HPDE6-E6E7 (cell line): ENCODE measurements at regions not wholly inside any gene's neighbourhood (a gene's known extent, or its start where the extent isn't known, plus 50 kb on each side); places are given as distances from the start of the nearest gene placed in this dataset.
"Not testable (repeated sequence)": the region's sequence is repeated elsewhere in the genome, so short reads cannot be mapped to it uniquely, and the experiment has no call there.

ENCODE experiments used
- DNase-seq: peaks from one replicate; pipeline ENCODE4 v3.0.0; 2011; ENCODE audit warnings: missing footprints; ENCODE audit errors: extremely low spot score

DNA sequence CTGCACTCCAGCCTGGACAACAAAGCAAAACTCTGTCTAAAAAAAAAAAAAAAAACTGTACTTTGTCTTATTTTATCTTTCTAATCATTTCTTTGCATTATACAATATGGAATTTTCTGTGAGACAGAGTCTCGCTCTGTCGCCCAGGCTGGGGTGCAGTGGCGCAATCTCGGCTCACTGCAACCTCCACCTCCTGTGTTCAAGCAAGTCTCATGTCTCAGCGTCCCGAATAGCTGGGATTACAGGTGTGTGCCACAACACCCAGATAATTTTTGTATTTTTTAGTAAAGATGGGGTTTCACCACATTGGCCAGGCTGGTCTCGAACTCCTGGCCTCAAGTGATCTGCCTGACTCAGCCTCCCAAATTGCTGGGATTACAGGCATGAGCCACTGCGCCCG is 90.0 kb downstream of the MRPL14 start:
- not testable (repeated sequence) for DNase-seq

DNA sequence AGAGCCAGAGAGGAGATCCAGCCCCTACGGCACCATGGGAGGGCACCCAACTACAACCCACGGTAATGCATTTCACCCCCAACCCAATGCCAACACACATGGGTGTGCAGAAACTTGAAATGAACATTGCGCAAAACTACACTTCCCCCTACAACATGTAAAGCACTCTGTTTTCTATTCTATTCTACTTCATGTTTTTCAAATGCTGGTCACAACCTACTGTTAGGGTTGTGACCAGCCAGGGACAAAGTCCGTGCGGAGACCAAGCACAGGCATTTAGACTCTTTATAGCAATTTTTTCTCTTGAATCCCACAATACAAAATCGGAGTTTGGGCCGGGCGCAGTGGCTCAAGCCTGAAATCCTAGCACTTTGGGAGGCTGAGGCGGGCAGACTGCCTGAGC is 90.6 kb downstream of the MRPL14 start:
- no peak for DNase-seq

DNA sequence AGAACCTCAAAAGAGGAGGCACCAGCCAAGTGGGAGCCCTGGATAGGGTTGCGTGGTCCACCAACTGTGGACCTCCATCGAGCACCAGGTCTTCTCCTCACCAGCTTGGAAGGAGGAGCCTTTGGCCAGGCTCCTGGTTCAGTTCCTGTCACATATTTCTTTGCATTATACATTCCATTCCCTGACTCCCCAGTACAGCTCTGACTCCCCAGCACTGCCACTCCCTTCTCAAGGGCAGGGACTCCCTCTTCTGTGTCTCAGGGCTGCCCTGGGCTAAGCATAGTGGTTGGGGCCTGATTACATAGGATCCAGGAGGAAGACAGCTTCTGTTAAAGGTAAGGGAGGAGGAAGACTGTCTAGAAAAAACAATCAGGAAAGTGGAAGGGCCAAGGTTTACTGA is 91.1 kb downstream of the MRPL14 start:
- DNase-seq = no peak

DNA sequence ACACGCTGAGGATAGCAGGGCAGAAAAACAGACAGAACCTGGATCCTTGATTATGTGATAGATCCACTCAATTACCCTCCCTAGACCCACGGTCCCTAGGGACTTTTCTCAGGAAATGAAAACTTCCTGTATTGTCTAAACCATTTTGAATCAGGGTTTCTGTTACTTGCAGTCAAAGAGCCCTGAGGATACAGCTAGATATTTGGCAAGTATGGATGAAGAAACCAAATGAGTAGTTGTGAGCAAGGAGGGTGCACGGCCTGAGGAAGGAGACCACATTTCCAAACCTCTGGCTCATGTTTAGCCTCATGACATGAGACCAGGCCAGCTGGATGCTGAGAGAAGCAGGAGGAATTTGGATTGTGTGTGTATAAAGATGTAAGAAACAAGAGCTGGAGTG is 91.6 kb downstream of the MRPL14 start:
- no peak for DNase-seq

DNA sequence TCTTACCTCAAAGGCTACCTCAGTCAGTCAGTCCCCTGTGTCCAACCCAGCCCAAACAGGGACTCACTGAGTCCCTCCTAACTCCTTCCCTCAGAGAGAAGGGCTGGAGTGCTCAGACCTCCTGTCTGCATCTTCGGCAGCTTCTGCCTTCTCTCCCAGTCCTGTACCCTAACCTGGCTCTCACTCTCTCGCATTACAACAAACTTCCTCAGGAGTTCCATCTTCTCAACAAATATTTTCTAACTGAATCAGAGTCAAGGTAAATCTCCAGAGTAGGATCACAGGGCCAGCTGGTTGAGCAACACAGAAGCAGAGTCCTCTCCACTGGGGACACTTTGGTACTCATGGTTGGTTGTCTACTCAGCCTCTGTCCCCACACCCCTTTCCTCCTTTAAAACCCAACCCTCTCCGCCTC is 92.3 kb downstream of the MRPL14 start:
- no peak for DNase-seq

DNA sequence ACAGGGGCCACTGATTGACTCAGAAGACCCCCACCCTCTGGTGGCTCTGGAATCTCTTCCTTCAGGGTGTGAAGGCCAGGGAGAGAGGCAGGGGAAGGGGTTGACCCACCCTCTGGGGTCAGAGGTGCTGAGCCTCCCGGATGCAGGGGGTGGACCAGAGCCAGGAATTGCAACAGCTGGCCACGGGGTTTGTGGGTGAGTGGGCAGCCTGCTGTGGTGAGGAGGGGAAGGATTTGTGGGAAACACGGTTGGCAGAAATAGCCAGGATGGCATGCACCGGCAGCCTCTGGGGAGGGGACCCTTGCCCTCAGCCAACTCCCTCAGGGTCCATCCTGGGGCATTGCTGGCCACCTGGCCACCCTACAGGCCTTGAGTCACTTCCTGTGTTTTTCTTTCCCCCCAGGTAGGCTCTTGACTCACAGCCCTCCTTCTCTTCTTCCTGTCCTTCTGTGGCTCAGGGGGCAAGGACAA is 92.8 kb downstream of the MRPL14 start:
- no peak for DNase-seq

DNA sequence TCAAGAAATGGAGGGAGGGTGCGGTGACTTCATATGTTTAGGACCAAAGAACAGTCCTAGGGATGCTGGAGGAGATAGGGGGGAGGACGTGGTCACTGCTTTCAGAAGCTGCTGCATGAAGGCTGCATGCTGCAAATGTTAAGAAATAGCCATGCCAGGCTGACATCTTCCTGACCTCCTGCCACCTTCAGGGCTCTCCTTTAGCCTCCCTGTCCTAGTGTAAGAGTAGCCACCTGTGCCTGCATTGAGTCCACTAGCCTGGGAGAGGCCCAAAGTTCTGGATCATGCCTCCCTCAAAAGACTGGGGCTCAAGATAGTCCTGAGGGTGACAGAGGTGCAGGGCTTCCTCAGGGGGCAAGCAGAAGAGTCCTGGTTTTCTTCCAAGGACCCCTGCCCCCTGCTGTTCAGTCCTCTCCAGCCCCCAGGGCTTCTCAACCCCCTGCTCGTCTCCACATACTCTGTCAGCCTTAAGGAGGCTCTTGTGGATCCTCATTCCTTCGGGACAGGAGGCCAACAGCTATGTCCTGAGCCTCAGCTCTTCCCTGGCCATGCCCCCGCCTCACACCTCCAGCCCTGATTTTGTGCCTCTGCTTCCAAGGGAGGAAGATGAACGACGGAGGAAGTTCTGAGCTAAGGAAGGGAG is 96.3 kb downstream of the MRPL14 start:
- no peak for DNase-seq

DNA sequence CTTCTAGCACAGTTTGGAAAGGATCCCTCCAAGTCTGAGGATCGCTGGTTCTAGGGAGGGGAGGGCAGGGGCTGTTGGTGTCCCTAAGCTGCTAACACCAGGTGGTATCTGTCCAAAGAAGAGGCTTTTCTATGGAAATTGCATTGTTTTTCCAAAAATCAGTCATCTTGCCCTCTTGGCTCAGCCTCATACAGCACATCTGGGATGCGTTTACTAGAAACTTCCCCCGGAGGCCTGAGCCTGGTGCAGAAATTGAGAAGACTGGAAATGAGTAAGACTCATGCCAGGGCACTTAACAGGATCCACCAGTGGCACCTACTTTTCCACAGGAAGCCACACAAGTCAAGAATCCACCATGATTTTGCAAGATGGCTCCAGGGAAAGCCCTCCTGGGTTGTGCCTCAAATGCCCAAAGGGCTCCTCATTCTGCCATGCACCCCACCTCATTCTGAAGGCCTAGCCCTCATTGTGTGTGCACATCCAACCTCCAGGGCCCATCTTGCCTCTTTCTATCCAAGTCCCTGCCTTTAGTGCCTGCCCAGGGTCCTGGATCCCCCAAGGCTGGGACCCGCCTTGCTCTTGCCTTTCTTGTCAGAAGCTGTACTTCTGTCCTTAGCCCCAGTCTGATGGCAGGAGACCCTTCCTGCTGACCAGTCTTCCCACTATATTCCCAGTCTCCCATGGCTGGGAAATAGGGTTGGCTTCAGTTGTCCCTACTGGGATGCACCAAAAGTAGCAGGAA is 97.6 kb downstream of the MRPL14 start:
- no peak for DNase-seq

DNA sequence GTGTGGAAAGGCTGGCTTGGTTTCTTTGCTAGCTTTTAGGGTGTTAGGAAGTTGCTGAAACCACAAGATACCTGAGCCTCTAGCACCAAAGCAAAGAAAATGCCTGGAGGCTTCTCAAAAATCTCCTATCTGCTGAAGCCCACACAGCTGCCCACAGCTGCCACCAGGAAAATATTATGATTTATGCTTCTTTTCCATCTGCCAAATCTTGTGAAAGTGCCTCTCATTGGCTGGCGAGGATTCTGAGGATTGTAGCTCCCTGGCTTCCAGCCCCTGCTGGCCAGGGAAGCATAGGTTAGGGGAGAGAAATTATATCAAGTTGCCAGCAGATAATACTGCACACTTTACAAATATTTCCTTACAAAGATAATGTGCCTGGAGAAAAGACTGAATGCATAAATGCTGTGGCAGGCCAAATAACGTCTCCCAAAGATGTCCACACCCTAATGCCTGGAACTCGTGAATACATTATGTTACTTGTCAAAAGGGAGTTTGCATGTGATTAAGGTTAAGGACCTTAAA is 98.4 kb downstream of the MRPL14 start:
- no peak for DNase-seq

DNA sequence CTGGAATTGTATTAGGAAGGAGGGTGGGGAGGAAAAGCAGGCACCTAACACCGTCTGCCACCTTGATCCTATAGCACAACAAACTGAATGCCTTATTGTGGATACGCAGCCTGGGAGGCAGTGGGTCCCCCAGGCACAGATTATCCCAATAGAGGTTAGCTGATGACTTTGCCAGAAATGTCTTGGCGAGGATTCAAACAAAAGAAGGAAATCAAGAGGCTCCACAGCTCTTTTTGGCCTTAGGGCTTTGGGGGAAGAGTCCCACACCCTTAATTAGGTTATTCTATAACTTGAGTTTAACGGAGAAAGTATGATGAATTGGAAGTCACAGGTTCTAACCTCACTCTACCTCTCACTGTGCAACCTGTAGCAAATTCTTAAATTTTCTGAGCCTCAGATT is 102.0 kb downstream of the MRPL14 start:
- no peak for DNase-seq

DNA sequence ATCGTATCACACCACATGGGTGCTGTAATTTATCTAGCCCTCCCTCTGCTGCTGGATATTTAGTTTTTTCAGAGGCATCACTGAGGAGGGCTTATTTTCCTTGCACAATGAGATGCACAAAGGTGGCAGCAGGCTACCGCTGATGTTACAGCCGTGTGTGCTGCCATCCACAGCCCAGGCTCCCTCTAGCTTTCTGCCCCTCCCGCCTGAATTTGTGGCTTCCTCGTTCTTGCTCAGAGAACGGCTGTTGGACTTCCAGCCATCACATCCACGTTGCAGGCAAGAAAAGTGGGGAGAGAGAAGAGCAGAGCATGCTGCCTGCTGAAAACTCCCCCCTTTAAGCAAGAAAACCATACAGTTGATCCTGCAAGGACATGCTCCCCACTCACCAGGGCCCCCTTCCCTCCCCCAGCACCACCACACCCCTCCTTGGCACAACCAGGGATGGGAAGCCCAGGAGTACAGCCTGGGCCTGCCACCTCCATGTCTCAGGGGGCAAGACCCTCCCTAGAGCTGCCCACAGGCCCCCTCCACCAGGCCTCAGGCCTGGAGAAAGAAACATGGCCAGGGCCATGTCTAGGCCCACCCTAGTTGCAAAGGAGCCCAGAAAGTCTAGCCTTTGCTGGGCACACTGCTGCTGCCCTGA is 102.6 kb downstream of the MRPL14 start:
- no peak for DNase-seq

DNA sequence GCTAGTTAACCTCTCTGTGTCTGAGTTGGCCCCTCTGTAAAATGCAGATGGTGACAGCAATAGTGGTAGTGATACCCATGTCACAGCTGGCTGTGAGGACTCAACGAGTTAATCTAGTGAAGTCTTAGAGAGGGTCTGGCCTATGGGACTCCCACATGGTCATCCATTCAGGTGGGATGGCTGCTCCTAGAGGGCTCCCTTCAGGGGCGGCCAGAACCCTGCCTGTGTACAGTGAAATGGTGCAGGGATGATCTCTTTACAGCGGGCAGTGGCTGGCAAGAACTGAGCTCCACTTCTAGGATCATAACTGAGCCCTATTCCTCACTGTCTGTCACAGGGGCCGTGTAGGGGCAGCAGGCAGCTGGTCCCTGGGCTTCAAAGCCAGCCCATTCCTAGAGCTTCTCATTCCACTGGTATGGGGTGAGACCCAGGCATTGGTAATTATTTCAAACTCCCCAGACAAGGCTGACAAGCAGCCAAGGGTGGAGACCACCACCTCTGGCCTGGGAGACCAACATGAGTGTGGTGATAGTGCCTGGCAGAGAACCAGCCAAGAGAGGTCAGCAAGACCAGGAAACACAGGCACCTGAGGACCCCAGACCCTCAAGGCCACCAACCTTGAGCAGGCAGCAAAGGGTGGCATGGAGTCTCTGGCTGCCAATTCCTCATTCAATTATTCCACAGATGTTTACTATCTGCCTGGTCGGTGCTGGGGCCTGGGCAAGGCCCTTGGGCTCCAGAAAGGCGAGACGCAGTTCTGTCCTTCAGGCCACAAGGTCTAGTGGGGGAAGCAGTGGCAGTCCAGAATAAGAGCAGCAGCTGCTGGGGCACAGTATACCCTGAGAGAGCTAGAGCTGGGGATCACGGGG is 103.4 kb downstream of the MRPL14 start:
- DNase-seq = no peak

DNA sequence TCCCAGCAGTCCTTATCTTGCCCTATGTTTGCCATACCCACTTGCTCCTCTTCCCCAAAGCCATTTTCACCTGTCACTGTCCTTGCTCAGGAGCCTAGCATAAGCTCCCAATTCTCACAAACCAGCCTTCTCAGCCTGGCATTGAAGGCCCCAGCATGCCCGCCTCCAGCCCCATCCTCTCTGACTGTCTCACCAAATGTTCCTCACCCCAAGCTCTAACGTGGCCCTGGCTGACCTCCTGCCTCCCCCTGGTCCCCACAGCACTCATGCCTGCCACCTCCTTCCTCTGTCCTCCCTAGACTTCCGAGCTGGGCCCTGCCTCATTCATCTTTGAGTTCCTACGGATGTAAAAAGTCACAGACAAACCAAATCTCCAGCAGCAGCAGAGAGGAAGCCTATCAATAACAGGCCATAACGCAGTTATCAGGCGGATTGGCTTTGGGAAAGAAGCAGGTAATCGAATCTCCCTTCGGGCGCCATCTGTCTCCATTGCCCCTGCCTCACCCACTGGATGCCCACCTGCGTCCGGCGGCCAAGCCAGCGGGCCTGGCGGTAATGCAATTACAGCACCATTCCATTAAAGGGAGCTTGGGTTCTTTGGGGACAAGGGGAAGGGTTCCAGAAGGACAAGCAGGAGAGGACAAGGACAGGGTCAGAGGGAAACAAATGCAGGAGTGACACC is 104.4 kb downstream of the MRPL14 start:
- DNase-seq = no peak

DNA sequence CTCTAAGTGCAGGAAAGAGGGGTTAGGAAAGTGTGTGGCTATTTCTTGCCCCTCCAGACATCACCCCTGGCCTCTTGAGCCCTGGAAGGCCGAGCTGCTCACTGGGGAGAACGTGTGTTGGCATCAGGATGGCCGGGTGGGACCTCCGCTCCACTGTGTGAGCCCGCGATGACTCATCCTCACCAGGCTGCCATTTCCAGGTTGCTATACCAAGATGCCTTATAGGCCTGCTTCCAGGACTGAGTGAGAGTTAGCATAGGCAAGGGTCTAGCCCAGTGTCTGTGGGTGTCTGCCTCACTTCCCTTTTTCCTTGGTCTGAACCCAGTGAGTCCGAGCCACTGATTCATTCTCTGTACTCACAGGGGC is 105.0 kb downstream of the MRPL14 start:
- DNase-seq = no peak

DNA sequence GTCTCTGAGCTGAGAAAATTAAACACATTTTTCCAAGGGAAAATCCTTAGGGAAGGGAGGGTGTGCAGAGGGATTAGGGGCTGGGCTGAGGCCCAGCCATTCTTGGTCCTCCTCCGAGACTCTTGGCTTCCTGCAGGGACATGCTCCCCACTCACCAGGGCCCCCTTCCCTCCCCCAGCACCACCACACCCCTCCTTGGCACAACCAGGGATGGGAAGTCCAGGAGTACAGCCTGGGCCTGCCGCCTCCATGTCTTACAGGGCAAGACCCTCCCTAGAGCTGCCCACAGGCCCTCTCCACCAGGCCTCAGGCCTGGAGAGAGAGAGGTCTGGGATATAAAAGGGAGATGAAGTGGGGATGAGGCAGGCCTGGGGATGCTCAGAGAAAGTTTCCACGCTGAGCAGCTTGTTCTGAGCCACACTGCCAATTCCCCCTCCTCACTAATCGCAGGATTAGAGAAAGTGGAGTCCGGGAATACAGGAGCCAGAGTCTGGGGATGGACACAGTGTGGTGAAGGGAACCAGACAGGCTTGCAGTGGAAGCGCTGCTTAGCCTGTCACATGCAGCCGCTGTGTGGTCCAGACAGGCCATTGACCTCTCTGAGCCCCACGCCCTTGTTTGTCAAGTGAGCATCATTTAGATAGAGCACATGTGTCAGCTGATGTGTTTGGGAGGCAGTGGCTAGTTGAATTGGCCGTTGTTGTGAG is 105.5 kb downstream of the MRPL14 start:
- DNase-seq = no peak

DNA sequence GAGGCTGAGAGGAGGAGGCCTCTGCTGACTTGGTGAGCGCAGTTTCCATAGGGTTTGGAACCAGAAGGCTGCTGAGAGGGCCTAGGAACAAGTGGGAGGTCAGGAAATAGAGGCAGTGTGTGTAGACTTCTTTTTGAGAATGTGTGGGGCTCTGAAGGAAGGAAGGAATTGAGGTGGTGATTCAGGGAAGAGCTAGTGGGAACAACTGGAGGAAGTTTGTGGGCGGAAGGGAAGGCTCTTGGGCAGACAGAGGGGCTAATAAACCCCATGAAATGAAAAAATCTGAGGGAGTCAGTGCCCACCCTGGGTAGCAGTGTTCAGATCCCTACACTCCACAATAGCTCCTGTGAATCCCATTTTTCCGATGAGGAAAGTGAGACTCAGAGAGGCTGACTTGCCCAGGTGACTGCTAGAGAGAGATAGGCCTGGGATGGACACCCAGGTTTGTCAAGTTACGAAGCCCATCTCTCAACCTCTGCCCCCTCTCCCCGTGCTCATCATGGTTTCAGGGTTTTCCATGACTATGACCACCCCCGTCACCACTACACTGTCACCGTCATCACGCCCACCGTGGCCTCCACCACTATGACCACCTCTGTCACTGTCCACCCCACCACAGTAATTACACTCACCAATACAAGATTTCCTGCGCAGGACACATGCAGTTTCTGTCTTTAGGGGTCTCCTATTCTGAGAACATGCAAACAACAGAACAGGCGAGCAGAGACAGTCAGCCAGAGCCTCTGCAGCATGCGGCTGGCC is 106.4 kb downstream of the MRPL14 start:
- DNase-seq = no peak

DNA sequence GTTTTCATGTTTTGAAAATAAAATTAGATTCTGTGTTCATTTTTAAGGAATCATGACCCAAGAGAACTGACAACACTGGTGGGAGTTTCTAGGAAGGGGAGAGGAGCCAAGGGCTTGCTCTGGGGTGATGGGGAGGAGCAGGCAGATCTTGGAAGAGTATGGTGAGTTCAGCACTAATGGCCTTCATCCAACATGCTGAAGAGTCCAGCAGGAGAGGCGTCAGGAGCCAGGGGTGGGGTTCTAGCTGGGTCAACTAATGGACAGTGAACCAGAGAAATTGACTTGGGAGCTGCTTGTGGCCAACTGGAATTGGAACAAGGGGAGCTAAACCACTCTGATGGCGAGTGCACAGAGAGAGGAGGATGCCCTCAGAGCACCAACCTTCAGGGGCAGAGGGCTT is 107.1 kb downstream of the MRPL14 start:
- DNase-seq = no peak

DNA sequence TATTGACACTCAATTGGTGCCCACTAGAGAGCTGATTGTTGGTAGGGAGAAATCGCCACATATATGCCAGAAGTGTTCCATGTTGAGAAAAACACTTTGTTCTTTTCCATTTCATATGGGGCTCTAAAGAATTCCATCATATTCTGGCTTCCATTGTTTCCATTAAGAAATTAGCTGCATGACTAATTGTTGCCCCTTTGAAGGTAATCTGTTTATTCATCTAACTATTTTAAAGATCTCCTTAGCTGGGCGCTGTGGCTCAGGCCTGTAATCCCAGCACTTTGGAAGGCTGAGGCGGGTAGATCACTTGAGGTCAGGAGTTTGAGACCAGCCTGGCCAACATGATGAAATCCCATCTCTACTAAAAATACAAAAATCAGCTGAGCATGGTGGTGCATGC is 109.9 kb downstream of the MRPL14 start:
- not testable (repeated sequence) for DNase-seq

DNA sequence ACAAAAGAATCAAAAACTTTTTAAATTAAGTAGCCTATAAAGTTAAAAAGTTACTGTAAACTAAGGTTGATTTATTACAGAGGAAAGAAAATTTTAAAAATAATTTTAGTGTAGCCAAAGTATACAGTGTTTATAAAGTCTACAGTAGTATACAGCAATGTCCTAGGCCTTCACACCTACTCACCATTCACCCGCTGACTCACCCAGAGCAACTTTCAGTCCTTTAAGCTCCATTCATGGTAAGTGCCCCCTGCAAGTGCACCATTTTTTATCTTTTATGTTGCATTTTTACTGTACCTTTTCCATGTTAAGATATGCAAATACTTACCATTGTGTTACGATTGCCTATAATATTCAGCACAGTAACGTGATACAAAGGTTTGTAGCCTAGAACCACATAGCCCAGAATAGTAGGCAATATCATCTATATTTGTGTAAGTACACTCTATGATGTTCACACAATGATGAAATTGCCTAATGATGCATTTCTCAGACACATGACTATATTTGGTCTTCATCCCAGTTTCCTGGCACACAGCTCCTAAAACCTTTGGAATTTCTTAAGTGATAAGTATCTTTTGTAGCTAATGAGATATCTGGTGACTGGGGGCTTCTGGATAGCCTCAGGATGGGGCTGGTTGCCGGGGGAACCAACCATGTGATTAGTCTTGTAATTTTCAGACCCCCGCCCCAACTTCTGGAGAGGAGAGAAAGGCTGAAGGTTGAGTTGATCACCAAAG is 111.0 kb downstream of the MRPL14 start:
- DNase-seq = no peak
